ENCODE measurements at regions not wholly inside any gene's neighbourhood (a gene's known extent, or its start where the extent isn't known, plus 50 kb on each side); places are given as distances from the start of the nearest gene placed in this dataset.

GRCh38 chr15:56835718-56836171 is 82.7 kb upstream of the TCF12 start:
- TF ChIP-seq NR2F2 (IDR thresholded peaks at IDR 0.05; ENCODE audit: borderline replicate concordance, low read depth) (no peak), ZHX1 (CRISPR knock-in tag; IDR thresholded peaks at IDR 0.05; ENCODE audit: low read depth) (no peak), SP1 (IDR thresholded peaks at IDR 0.05) (no peak), SP1 (CRISPR knock-in tag; IDR thresholded peaks at IDR 0.05) (no peak), PLRG1 (conservative IDR thresholded peaks at IDR 0.05) (no peak)
